ENCODE measurements at regions not wholly inside any gene's neighbourhood (a gene's known extent, or its start where the extent isn't known, plus 50 kb on each side); places are given as distances from the start of the nearest gene placed in this dataset.

DNA sequence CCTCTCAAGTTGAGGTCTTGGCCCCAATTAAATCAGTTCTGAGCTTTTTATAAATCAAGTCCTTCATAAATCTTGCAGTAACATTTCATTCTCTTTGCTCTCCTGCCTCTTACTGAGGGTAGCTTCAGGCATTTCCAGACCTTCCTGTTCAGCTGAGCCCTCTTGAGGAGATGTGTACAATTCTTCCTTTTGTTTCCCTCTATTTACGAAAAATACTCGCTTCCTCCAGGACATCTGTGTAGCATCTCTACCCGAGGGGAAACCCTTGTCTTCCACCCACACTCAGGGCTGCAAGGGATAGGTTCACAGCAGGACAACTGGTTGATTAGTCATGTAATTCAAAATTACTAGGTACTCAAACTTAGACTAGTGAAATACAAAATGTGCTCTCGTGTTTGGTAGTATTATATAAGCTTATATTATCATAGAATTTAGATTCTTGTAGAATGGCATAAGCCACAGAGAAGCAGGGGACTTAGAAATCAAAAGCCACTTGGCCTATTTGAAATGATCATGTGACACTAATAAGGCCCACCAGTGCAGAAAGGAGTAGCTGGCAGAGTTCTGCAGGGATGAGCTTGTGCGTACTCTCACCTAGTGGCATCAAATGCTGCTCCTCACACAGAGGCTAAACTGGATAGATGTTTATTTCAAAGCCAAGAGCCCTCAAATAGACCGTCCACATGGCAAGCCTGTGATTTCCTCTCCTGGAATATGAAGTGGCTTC lies 126.7 kb downstream of the GDAP2 start:
- H2BK20ac ChIP-seq (ENCODE audit: low read length) = no peak overlapping the region
- H4K8ac ChIP-seq (ENCODE audit: extremely low read depth, insufficient read depth, low read length) = no peak overlapping the region
- H3K4me3 ChIP-seq (ENCODE audit: extremely low read depth in 1 of 4, insufficient read depth in 2 of 4, low read depth in 3 of 4, low read length in 4 of 4) = no peak overlapping the region
- H4K91ac ChIP-seq (replicated peaks; ENCODE audit: insufficient read length, low read length) = no peak overlapping the region
- 77% methylated on average over 6 of the region's 6 CpGs; no CpG with 5 or more reads in 1 of the 2 experiments for WGBS, 2 experiments (ENCODE audit: extremely low coverage in 1 of 2, insufficient coverage in 1 of 2, insufficient read length in 1 of 2, insufficient replicate concordance in 2 of 2, low coverage in 1 of 2, low lambda C conversion rate in 2 of 2, missing lambda C conversion rate in 1 of 2)
- H3K56ac ChIP-seq (replicated peaks; ENCODE audit: insufficient read length, low read depth, low read length) = no peak overlapping the region
- no peaks in the 10 kb centered on the region for H3K79me2 ChIP-seq (ENCODE audit: control insufficient read depth in 1 of 2, insufficient read depth in 2 of 2, low read length in 2 of 2)
- FAIRE-seq = no peak
- no peak overlapping the region for H2BK12ac ChIP-seq (ENCODE audit: low read depth, low read length)
- H3K4me1 ChIP-seq (replicated peaks in 1 of 4; ENCODE audit: control insufficient read depth in 3 of 4, insufficient read depth in 4 of 4, low read length in 3 of 4) = no peaks in the 10 kb centered on the region
- TF ChIP-seq RFX5 (IDR thresholded peaks at IDR 0.05; ENCODE audit: borderline replicate concordance, low read depth, low read length) = no peak
- TF ChIP-seq, protein P1, sequence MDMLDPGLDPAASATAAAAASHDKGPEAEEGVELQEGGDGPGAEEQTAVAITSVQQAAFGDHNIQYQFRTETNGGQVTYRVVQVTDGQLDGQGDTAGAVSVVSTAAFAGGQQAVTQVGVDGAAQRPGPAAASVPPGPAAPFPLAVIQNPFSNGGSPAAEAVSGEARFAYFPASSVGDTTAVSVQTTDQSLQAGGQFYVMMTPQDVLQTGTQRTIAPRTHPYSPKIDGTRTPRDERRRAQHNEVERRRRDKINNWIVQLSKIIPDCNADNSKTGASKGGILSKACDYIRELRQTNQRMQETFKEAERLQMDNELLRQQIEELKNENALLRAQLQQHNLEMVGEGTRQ (IDR thresholded peaks at IDR 0.05; ENCODE audit: low read length) = no peak
- H2AFZ ChIP-seq (ENCODE audit: low read length) = no peak overlapping the region
- no peak for DNase-seq (ENCODE audit: low read depth in 1 of 2, low spot score in 2 of 2)
- no peaks in the 10 kb centered on the region for H3K79me1 ChIP-seq (ENCODE audit: low read depth, low read length)
- H3K23me2 ChIP-seq (ENCODE audit: low read depth, low read length) = no peaks in the 10 kb centered on the region
- H3K4ac ChIP-seq (replicated peaks; ENCODE audit: insufficient read length, low read depth, low read length) = no peak overlapping the region
- H2BK15ac ChIP-seq (ENCODE audit: low read length) = no peak overlapping the region
- H2AK5ac ChIP-seq (ENCODE audit: low read depth, low read length) = no peak overlapping the region
- no peak overlapping the region for H3K4me2 ChIP-seq (ENCODE audit: insufficient read depth in 1 of 2, low read depth in 2 of 2, low read length in 2 of 2)
- no peaks in the 10 kb centered on the region for H3K36me3 ChIP-seq (ENCODE audit: control insufficient read depth in 2 of 4, insufficient read depth in 4 of 4, low read length in 3 of 4)
- POLR2A ChIA-PET (ENCODE audit: partially characterized antibody) = no interaction called here
- H3K18ac ChIP-seq (ENCODE audit: extremely low read depth, low read length) = no peak overlapping the region
- CTCF ChIA-PET (ENCODE audit: partially characterized antibody) = interaction anchor here (0.6 to 1.8 kb wide), 5 partner anchors 21 to 268 kb away, joined by 3 to 4 read pairs (median 3); no protein-coding TSS in a partner anchor
- H4K5ac ChIP-seq (ENCODE audit: insufficient read length, low read depth, low read length) = no peak overlapping the region
- H3K14ac ChIP-seq (ENCODE audit: insufficient read length) = no peak overlapping the region
- H3K27me3 ChIP-seq (replicated peaks in 1 of 4; ENCODE audit: control insufficient read depth in 3 of 4, extremely low read depth in 1 of 4, insufficient read depth in 3 of 4, low read length in 3 of 4) = no peaks in the 10 kb centered on the region
- H3K23ac ChIP-seq (ENCODE audit: insufficient read length) = peak overlapping the region; percentile 83
- no peak overlapping the region for H3K27ac ChIP-seq (ENCODE audit: low read depth, low read length)
- no peak overlapping the region for H2BK5ac ChIP-seq (ENCODE audit: low read depth, low read length)
- H2BK120ac ChIP-seq (replicated peaks; ENCODE audit: low read depth, low read length) = no peak overlapping the region
- H3K9me3 ChIP-seq (ENCODE audit: insufficient read depth in 2 of 2, low read depth in 1 of 2, low read length in 1 of 2) = no peaks in the 10 kb centered on the region
- no peaks in the 10 kb centered on the region for H4K20me1 ChIP-seq (replicated peaks in 1 of 2; ENCODE audit: control insufficient read depth in 1 of 2, insufficient read depth in 2 of 2, low read length in 2 of 2)
- no peak overlapping the region for H3K9ac ChIP-seq (replicated peaks in 1 of 4; ENCODE audit: extremely low read depth in 1 of 4, low read depth in 3 of 4, low read length in 3 of 4)

Measured in H1 (cell line).